Cardiac muscle cell (in vitro differentiated cells and primary cell): ENCODE measurements at regions not wholly inside any gene's neighbourhood (a gene's known extent, or its start where the extent isn't known, plus 50 kb on each side); places are given as distances from the start of the nearest gene placed in this dataset.

Experiments used
- DNase-seq, 2 donors: peaks; one replicate each; pipeline versions ENCODE4 v3.0.0 to v3.0.0-alpha.2; 2010 to 2017; ENCODE audit warnings: low read depth in 1 of 2, low spot score in 1 of 2
- H3K27ac ChIP-seq: fragments of 200-600 bp; sonication (generic); 2 replicates; pipeline ENCODE4 v1.5.1; 2016
- H3K27me3 ChIP-seq: fragments of 200-600 bp; sonication (generic); 2 replicates; pipeline ENCODE4 v1.6.0; 2016; ENCODE audit warnings: control low read depth
- H3K36me3 ChIP-seq: fragments of 200-600 bp; sonication (generic); 2 replicates; pipeline ENCODE4 v1.5.1; 2016; ENCODE audit warnings: control low read depth
- H3K4me1 ChIP-seq: fragments of 200-600 bp; sonication (generic); 2 replicates; pipeline ENCODE4 v1.8.1; 2017; ENCODE audit warnings: low read depth, mild to moderate bottlenecking, mixed run types
- H3K4me3 ChIP-seq: fragments of 200-600 bp; sonication (generic); 2 replicates; pipeline ENCODE4 v1.5.1; 2016; ENCODE audit warnings: mild to moderate bottlenecking
- H3K9me3 ChIP-seq: fragments of 200-600 bp; sonication (generic); 2 replicates; pipeline ENCODE4 v1.5.1; 2017; ENCODE audit warnings: low read depth, mild to moderate bottlenecking, control low read depth
- CTCF ChIP-seq: IDR thresholded peaks from 2 replicates; pipeline ENCODE4 v1.5.1; 2012; ENCODE audit warnings: low read depth, mild to moderate bottlenecking, low read length

- Histone ChIP-seq H3K9me3 (no peaks in the 10 kb centered on the region), H3K27me3 (no peaks in the 10 kb centered on the region), H3K4me1 (no peaks in the 10 kb centered on the region), H3K36me3 (no peaks in the 10 kb centered on the region), H3K27ac (no peak overlapping the region), H3K4me3 (no peak overlapping the region)
- TF ChIP-seq CTCF, result no peak
- DNase-seq, result no peak
These were observed 135.8 kb downstream of the SYF2 start for GRCh38 chr1:25096307-25097150.

GRCh38 chr1:25095635-25096200 is 136.6 kb downstream of the SYF2 start:
- H3K36me3 ChIP-seq, result no peaks in the 10 kb centered on the region
- H3K4me1 ChIP-seq, result no peaks in the 10 kb centered on the region
- H3K9me3 ChIP-seq, result no peaks in the 10 kb centered on the region
- no peaks in the 10 kb centered on the region for H3K27me3 ChIP-seq
- TF ChIP-seq CTCF, result no peak
- no peak overlapping the region for H3K27ac ChIP-seq
- no peak for DNase-seq
- H3K4me3 ChIP-seq, result no peak overlapping the region

GRCh38 chr1:25094995-25095394 is 137.3 kb downstream of the SYF2 start:
- H3K36me3 ChIP-seq, result no peaks in the 10 kb centered on the region
- H3K4me1 ChIP-seq, result no peaks in the 10 kb centered on the region
- H3K27me3 ChIP-seq, result no peaks in the 10 kb centered on the region

GRCh38 chr1:25094229-25094628 is 138.1 kb downstream of the SYF2 start:
- no peak overlapping the region for H3K4me3 ChIP-seq
- no peak for DNase-seq
- no peaks in the 10 kb centered on the region for H3K4me1 ChIP-seq
- no peaks in the 10 kb centered on the region for H3K27me3 ChIP-seq
- H3K9me3 ChIP-seq, result no peaks in the 10 kb centered on the region
- no peaks in the 10 kb centered on the region for H3K36me3 ChIP-seq
- H3K27ac ChIP-seq, result no peak overlapping the region
- TF ChIP-seq CTCF, result no peak

More at GRCh38 chr1:25094995-25095394, 137.3 kb downstream of the SYF2 start:
- H3K9me3 ChIP-seq, result no peaks in the 10 kb centered on the region
- no peak overlapping the region for H3K27ac ChIP-seq
- no peak for DNase-seq
- H3K4me3 ChIP-seq, result no peak overlapping the region
- no peak for TF ChIP-seq CTCF

GRCh38 chr1:25091658-25092057 is 140.6 kb downstream of the SYF2 start:
- no peak overlapping the region for H3K27ac ChIP-seq
- H3K9me3 ChIP-seq, result no peaks in the 10 kb centered on the region
- no peak for TF ChIP-seq CTCF
- H3K27me3 ChIP-seq, result no peaks in the 10 kb centered on the region
- no peak for DNase-seq
- no peaks in the 10 kb centered on the region for H3K4me1 ChIP-seq
- H3K4me3 ChIP-seq, result no peak overlapping the region
- H3K36me3 ChIP-seq, result no peaks in the 10 kb centered on the region
